Keratinocyte (primary cell): ENCODE measurements at regions not wholly inside any gene's neighbourhood (a gene's known extent, or its start where the extent isn't known, plus 50 kb on each side); places are given as distances from the start of the nearest gene placed in this dataset.

Experiments
- DNase-seq: peaks from one replicate; pipeline ENCODE4 v3.0.0-alpha.2; 2011; ENCODE audit warnings: low read depth, missing footprints, low spot score
- FAIRE-seq: peaks from 2 replicates; lab custom pipeline; 2011; peaks lifted over from hg19 to GRCh38; lab: Jason Lieb, UNC
- H2AFZ ChIP-seq: 2 replicates; pipeline ENCODE4 v1.6.0; 2012; ENCODE audit warnings: low read length, control low read depth, inconsistent platforms; ENCODE audit not compliant: control insufficient read depth
- H3K27ac ChIP-seq: 2 replicates; pipeline ENCODE4 v1.5.1; 2011; ENCODE audit warnings: low read length; ENCODE audit not compliant: control insufficient read depth, insufficient read depth
- H3K27me3 ChIP-seq: 3 replicates; pipeline ENCODE4 v1.6.0; 2011; ENCODE audit warnings: low read length; ENCODE audit not compliant: control insufficient read depth, insufficient read depth; ENCODE audit errors: extremely low read depth
- H3K36me3 ChIP-seq, 2 experiments: 2 replicates in 1 of 2; 3 replicates in 1 of 2; pipeline ENCODE4 v1.5.1; 2011; ENCODE audit warnings: low read length in 2 of 2, mild to moderate bottlenecking in 1 of 2; ENCODE audit not compliant: control insufficient read depth in 2 of 2, insufficient read depth in 2 of 2; ENCODE audit errors: extremely low read depth in 1 of 2
- H3K4me1 ChIP-seq: 3 replicates; pipeline ENCODE4 v1.5.1; 2011; ENCODE audit warnings: low read length; ENCODE audit not compliant: control insufficient read depth, insufficient read depth; ENCODE audit errors: extremely low read depth
- H3K4me2 ChIP-seq: 3 replicates; pipeline ENCODE4 v1.6.0; 2011; ENCODE audit warnings: low read depth, low read length; ENCODE audit not compliant: control insufficient read depth, insufficient read depth; ENCODE audit errors: extremely low read depth
- H3K4me3 ChIP-seq, 3 experiments: fragments of 200-600 bp in 1 of 3; sonication (generic) in 1 of 3; 2 replicates in 2 of 3; 3 replicates in 1 of 3; pipeline ENCODE4 v1.5.1; 2011 to 2016; ENCODE audit warnings: low read length in 3 of 3, mild to moderate bottlenecking in 3 of 3, control low read depth in 2 of 3, inconsistent platforms in 1 of 3, low read depth in 1 of 3, mixed read lengths in 1 of 3, mixed run types in 1 of 3, moderate library complexity in 1 of 3; ENCODE audit not compliant: control insufficient read depth in 2 of 3, insufficient read depth in 2 of 3; ENCODE audit errors: extremely low read depth in 1 of 3
- H3K79me2 ChIP-seq: 2 replicates; pipeline ENCODE4 v1.6.0; 2012; ENCODE audit warnings: low read length; ENCODE audit not compliant: control insufficient read depth, insufficient read depth
- H3K9ac ChIP-seq: 3 replicates; pipeline ENCODE4 v1.6.0; 2011; ENCODE audit warnings: low read length; ENCODE audit not compliant: control insufficient read depth, insufficient read depth; ENCODE audit errors: extremely low read depth
- H3K9me1 ChIP-seq: 3 replicates; pipeline ENCODE4 v1.6.0; 2011; ENCODE audit warnings: low read length; ENCODE audit not compliant: control insufficient read depth, insufficient read depth; ENCODE audit errors: extremely low read depth
- H3K9me3 ChIP-seq: 2 replicates; pipeline ENCODE4 v1.5.1; 2012; ENCODE audit warnings: low read depth, low read length; ENCODE audit not compliant: control insufficient read depth
- H4K20me1 ChIP-seq: 3 replicates; pipeline ENCODE4 v1.6.0; 2011; ENCODE audit warnings: low read length; ENCODE audit not compliant: control insufficient read depth, insufficient read depth; ENCODE audit errors: extremely low read depth
- EZH2 ChIP-seq: IDR thresholded peaks from one replicate; pipeline ENCODE4 v1.6.1; 2012; ENCODE audit warnings: inconsistent platforms, mild to moderate bottlenecking, low read length, moderate library complexity
- dilution Hi-C: fragments of 300-500 bp; cut with MboI; formaldehyde crosslinking; loops from one replicate; pipeline ENCODE4 v1.7.0; 2020; ENCODE audit warnings: low sequenced_read_pairs; ENCODE audit not compliant: extremely low pct_ligation_motif_present
- TF ChIP-seq, protein P1 (sequence below), 3 experiments: IDR thresholded peaks in 1 of 3; conservative IDR thresholded peaks in 1 of 3; optimal IDR thresholded peaks in 1 of 3; 2 replicates in 2 of 3; 3 replicates in 1 of 3; pipeline versions ENCODE3 to v1.5.1; 2011; ENCODE audit warnings: low read length in 3 of 3, mild to moderate bottlenecking in 3 of 3, moderate library complexity in 2 of 3, control low read depth in 1 of 3, inconsistent platforms in 1 of 3; ENCODE audit not compliant: insufficient read depth in 2 of 3; ENCODE audit errors: extremely low read depth in 1 of 3

- Histone ChIP-seq H3K36me3 (no peaks in the 10 kb centered on the region), H3K9me1 (no peaks in the 10 kb centered on the region), H3K4me3 (no peak overlapping the region), H3K9ac (no peak overlapping the region), H3K4me1 (no peaks in the 10 kb centered on the region), H3K79me2 (no peaks in the 10 kb centered on the region), H4K20me1 (no peaks in the 10 kb centered on the region), H3K9me3 (no peaks in the 10 kb centered on the region), H3K27me3 (no peaks in the 10 kb centered on the region), H3K27ac (no peak overlapping the region), H3K4me2 (no peak overlapping the region), H2AFZ (peak overlapping the region; percentile 23)
- DNase-seq (no peak), FAIRE-seq (peak; percentile 62)
- TF ChIP-seq, protein P1, sequence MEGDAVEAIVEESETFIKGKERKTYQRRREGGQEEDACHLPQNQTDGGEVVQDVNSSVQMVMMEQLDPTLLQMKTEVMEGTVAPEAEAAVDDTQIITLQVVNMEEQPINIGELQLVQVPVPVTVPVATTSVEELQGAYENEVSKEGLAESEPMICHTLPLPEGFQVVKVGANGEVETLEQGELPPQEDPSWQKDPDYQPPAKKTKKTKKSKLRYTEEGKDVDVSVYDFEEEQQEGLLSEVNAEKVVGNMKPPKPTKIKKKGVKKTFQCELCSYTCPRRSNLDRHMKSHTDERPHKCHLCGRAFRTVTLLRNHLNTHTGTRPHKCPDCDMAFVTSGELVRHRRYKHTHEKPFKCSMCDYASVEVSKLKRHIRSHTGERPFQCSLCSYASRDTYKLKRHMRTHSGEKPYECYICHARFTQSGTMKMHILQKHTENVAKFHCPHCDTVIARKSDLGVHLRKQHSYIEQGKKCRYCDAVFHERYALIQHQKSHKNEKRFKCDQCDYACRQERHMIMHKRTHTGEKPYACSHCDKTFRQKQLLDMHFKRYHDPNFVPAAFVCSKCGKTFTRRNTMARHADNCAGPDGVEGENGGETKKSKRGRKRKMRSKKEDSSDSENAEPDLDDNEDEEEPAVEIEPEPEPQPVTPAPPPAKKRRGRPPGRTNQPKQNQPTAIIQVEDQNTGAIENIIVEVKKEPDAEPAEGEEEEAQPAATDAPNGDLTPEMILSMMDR (optimal IDR thresholded peaks at IDR 0.05 in 1 of 3, IDR thresholded peaks at IDR 0.05 in 1 of 3, conservative IDR thresholded peaks at IDR 0.05 in 1 of 3; ENCODE audit: extremely low read depth in 1 of 3, insufficient read depth in 2 of 3, low read length in 3 of 3) = no peak
- TF ChIP-seq EZH2 = no peak
- dilution Hi-C loops = no loop called here
Observed at GRCh38 chr3:106058475-106058874, 189.7 kb upstream of the CBLB start.

GRCh38 chr3:106059953-106060517 is 191.2 kb upstream of the CBLB start:
- no peaks in the 10 kb centered on the region for H3K36me3 ChIP-seq
- H3K4me1 ChIP-seq = no peaks in the 10 kb centered on the region
- dilution Hi-C loops = no loop called here
- no peaks in the 10 kb centered on the region for H3K9me1 ChIP-seq
- no peak overlapping the region for H3K4me2 ChIP-seq
- H3K27ac ChIP-seq = no peak overlapping the region
- no peaks in the 10 kb centered on the region for H3K79me2 ChIP-seq
- H4K20me1 ChIP-seq = no peaks in the 10 kb centered on the region
- no peak overlapping the region for H3K4me3 ChIP-seq
- no peaks in the 10 kb centered on the region for H3K27me3 ChIP-seq
- FAIRE-seq = no peak
- no peaks in the 10 kb centered on the region for H3K9me3 ChIP-seq
- no peak for TF ChIP-seq EZH2
- TF ChIP-seq, protein P1 (optimal IDR thresholded peaks at IDR 0.05 in 1 of 3, IDR thresholded peaks at IDR 0.05 in 1 of 3, conservative IDR thresholded peaks at IDR 0.05 in 1 of 3; ENCODE audit: extremely low read depth in 1 of 3, insufficient read depth in 2 of 3, low read length in 3 of 3) = no peak
- H3K9ac ChIP-seq = no peak overlapping the region
- H2AFZ ChIP-seq = no peak overlapping the region
- DNase-seq = no peak
